ENCODE measurements at regions not wholly inside any gene's neighbourhood (a gene's known extent, or its start where the extent isn't known, plus 50 kb on each side); places are given as distances from the start of the nearest gene placed in this dataset.

GRCh38 chr14:103225062-103225461 is 101.8 kb downstream of the TNFAIP2 start:
- H3K27me3 ChIP-seq = no peaks in the 10 kb centered on the region
- 82 to 94% methylated on average over 14 of the region's 14 CpGs for WGBS, 2 donors
- H3K4me3 ChIP-seq = no peak overlapping the region
- no peak overlapping the region for H3K27ac ChIP-seq
- no peaks in the 10 kb centered on the region for H3K9me3 ChIP-seq
- intact Hi-C loops (cut with DNase I; ENCODE audit: low total_unique reads) = no loop called here
- no peaks in the 10 kb centered on the region for H3K4me1 ChIP-seq
- TF ChIP-seq, protein P1, sequence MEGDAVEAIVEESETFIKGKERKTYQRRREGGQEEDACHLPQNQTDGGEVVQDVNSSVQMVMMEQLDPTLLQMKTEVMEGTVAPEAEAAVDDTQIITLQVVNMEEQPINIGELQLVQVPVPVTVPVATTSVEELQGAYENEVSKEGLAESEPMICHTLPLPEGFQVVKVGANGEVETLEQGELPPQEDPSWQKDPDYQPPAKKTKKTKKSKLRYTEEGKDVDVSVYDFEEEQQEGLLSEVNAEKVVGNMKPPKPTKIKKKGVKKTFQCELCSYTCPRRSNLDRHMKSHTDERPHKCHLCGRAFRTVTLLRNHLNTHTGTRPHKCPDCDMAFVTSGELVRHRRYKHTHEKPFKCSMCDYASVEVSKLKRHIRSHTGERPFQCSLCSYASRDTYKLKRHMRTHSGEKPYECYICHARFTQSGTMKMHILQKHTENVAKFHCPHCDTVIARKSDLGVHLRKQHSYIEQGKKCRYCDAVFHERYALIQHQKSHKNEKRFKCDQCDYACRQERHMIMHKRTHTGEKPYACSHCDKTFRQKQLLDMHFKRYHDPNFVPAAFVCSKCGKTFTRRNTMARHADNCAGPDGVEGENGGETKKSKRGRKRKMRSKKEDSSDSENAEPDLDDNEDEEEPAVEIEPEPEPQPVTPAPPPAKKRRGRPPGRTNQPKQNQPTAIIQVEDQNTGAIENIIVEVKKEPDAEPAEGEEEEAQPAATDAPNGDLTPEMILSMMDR (IDR thresholded peaks at IDR 0.05) = no peak
- TF ChIP-seq POLR2A (IDR thresholded peaks at IDR 0.05) = no peak
- no peak for DNase-seq
- H3K36me3 ChIP-seq (ENCODE audit: low read depth, missing control alignments) = no peaks in the 10 kb centered on the region

DNA sequence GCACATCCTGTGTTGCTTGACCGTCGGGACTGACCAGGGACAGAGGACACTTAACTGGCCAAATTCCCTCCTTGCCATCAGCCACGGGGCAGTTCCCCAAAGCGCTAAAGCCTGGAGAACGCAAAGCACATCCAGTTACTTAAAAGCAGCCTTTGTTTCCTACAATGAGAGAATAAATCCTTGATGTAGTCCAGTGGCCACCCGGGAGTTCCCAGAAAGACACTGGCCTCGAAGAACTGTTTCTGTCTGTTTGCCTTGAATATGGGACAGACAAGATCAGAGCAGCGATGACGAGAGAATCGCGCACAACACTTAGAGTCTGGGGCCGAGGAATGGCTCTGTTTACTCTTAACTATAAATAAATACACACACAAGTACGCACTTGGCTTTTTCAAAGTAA is 102.2 kb downstream of the TNFAIP2 start:
- Histone ChIP-seq H3K4me1 (no peaks in the 10 kb centered on the region), H3K9me3 (no peaks in the 10 kb centered on the region), H3K4me3 (no peak overlapping the region), H3K27ac (no peak overlapping the region), H3K36me3 (ENCODE audit: low read depth, missing control alignments) (no peaks in the 10 kb centered on the region), H3K27me3 (no peaks in the 10 kb centered on the region)
- intact Hi-C loops (cut with DNase I; ENCODE audit: low total_unique reads) = no loop called here
- WGBS, 2 donors = 61 to 70% methylated on average over 13 of the region's 13 CpGs
- DNase-seq = no peak
- TF ChIP-seq, protein P1 (IDR thresholded peaks at IDR 0.05) = no peak
- TF ChIP-seq POLR2A (IDR thresholded peaks at IDR 0.05) = no peak

DNA sequence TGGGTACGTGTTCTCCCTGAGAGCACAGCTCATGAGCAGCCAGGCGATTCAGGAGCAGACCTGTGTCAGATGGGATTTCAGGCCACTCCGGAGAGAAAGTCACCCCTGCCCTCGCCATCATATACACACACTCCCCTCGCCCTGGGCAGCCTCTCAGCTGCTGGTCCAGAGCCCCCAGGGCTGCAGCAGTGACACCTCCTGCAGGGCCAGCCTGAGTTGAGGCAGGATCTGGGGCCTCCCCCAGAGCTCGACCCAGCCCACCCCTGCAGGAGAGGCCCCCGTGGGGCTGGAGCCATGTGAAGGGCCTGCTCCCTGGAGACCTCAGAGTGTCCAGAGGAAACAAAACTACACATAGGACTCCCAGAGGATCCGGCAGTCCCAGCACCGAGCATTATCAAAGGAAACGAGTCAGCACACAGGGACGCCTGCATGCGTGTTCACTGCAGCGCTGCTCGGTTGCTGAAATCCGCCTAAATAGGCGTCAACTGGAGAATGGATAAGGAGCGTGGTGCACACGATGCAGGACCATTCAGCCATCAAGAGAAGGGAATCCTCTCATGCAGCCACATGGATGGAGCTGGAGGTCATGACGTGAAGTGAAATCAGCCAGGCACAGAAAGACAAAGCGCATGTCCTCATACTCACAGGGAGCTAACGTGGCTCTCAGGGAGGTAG is 104.0 kb downstream of the TNFAIP2 start:
- DNase-seq = no peak
- WGBS, 2 donors = 90 to 93% methylated on average over 15 to 20 of the region's 21 CpGs

DNA sequence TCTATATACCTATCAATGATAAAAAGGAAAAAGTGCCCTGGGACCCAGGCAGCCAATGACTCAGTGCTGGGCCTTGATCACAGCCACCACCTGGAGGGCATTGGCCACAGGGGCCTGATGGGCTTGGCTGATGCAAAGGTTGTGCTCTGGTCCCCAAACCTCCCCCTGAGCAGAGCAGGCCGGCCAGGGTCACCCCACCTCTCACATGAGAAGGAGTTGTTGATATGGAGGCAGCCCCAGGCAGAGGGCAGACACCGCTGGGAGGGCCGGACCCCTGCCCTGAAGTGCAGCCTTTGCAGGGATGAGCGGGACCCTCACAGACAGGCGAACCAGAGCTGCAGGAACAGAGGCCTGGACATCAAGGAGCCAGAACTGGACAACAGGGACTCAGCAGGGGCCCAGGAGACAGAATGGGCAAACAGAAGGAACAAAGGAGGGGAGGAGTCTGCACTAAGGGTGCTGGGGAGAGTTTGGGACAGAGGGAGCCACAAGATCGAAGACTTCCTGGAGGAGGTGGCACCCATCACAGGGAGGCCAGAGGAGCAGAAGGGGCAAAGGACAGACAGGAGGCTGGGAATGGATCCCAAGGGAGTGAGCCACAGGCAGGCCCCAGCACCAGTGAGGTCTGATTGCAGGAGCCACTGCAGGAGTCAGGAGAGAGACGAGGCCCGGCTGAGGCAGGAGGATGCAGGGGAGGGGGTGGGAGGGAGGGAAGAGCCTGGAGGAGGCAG is 105.0 kb downstream of the TNFAIP2 start:
- Histone ChIP-seq H3K27ac (no peak overlapping the region), H3K4me1 (no peaks in the 10 kb centered on the region), H3K36me3 (ENCODE audit: low read depth, missing control alignments) (no peaks in the 10 kb centered on the region), H3K9me3 (no peaks in the 10 kb centered on the region), H3K4me3 (no peak overlapping the region), H3K27me3 (no peaks in the 10 kb centered on the region)
- no peak for DNase-seq
- 95 to 96% methylated on average over 4 to 8 of the region's 8 CpGs for WGBS, 2 donors
- TF ChIP-seq, protein P1 (IDR thresholded peaks at IDR 0.05) = no peak
- TF ChIP-seq POLR2A (IDR thresholded peaks at IDR 0.05) = no peak
- intact Hi-C loops (cut with DNase I; ENCODE audit: low total_unique reads) = no loop called here

More for the DNA sequence above, 104.0 kb downstream of the TNFAIP2 start:
- TF ChIP-seq, protein P1 (IDR thresholded peaks at IDR 0.05) = no peak
- TF ChIP-seq POLR2A (IDR thresholded peaks at IDR 0.05) = no peak
- intact Hi-C loops (cut with DNase I; ENCODE audit: low total_unique reads) = no loop called here
- no peaks in the 10 kb centered on the region for H3K9me3 ChIP-seq
- H3K4me1 ChIP-seq = no peaks in the 10 kb centered on the region
- H3K27ac ChIP-seq = no peak overlapping the region
- H3K4me3 ChIP-seq = no peak overlapping the region
- no peaks in the 10 kb centered on the region for H3K27me3 ChIP-seq
- H3K36me3 ChIP-seq (ENCODE audit: low read depth, missing control alignments) = no peaks in the 10 kb centered on the region

Measured in testis (tissue), 2 donors.